HEK293T (cell line): ENCODE measurements at regions not wholly inside any gene's neighbourhood (a gene's known extent, or its start where the extent isn't known, plus 50 kb on each side); places are given as distances from the start of the nearest gene placed in this dataset.

Experiments used
- ARNT ChIP-seq: fragments of 450-650 bp; IDR thresholded peaks from 2 replicates; pipeline ENCODE4 v1.6.1; 2017; ENCODE audit warnings: mild to moderate bottlenecking
- BHLHE40 ChIP-seq: fragments of 450-650 bp; IDR thresholded peaks from 2 replicates; pipeline ENCODE4 v1.6.1; 2016; ENCODE audit warnings: mild to moderate bottlenecking, moderate library complexity, borderline replicate concordance
- ELF4 ChIP-seq: fragments of 450-650 bp; IDR thresholded peaks from 2 replicates; pipeline ENCODE4 v1.6.1; 2017; ENCODE audit warnings: antibody characterized with exemption
- FOXA1 ChIP-seq: fragments of 450-650 bp; IDR thresholded peaks from 2 replicates; pipeline ENCODE4 v1.6.1; 2016; ENCODE audit warnings: mild to moderate bottlenecking
- FOXK2 ChIP-seq: fragments of 450-650 bp; IDR thresholded peaks from 2 replicates; pipeline ENCODE4 v1.6.1; 2016; ENCODE audit warnings: mild to moderate bottlenecking
- FOXM1 ChIP-seq: fragments of 450-650 bp; IDR thresholded peaks from 2 replicates; pipeline ENCODE4 v1.6.1; 2017; ENCODE audit warnings: mild to moderate bottlenecking, borderline replicate concordance
- HDGF ChIP-seq: fragments of 450-650 bp; IDR thresholded peaks from 2 replicates; pipeline ENCODE4 v1.6.1; 2017; ENCODE audit warnings: antibody characterized with exemption, borderline replicate concordance
- NFRKB ChIP-seq: fragments of 450-650 bp; IDR thresholded peaks from 2 replicates; pipeline ENCODE4 v1.6.1; 2016; ENCODE audit warnings: mild to moderate bottlenecking, moderate library complexity
- PKNOX1 ChIP-seq: fragments of 450-650 bp; IDR thresholded peaks from 2 replicates; pipeline ENCODE4 v1.6.1; 2016
- SP1 ChIP-seq: fragments of 450-650 bp; IDR thresholded peaks from 2 replicates; pipeline ENCODE4 v1.6.1; 2017
- SUZ12 ChIP-seq: fragments of 450-650 bp; IDR thresholded peaks from 2 replicates; pipeline ENCODE4 v1.6.1; 2016; ENCODE audit warnings: mild to moderate bottlenecking

GRCh38 chr22:47634347-47634746 lies 871.9 kb downstream of the TBC1D22A start:
- no peak for TF ChIP-seq FOXA1
- no peak for TF ChIP-seq BHLHE40
- TF ChIP-seq PKNOX1: no peak
- TF ChIP-seq SP1: no peak
- TF ChIP-seq NFRKB: no peak
- TF ChIP-seq ELF4: no peak
- TF ChIP-seq SUZ12: no peak
- no peak for TF ChIP-seq HDGF
- TF ChIP-seq FOXK2: no peak
- TF ChIP-seq ARNT: no peak
- no peak for TF ChIP-seq FOXM1
